H9 (cell line): ENCODE measurements at regions not wholly inside any gene's neighbourhood (a gene's known extent, or its start where the extent isn't known, plus 50 kb on each side); places are given as distances from the start of the nearest gene placed in this dataset.

Experiments used
- DNase-seq: peaks from one replicate; pipeline ENCODE4 v3.0.0-alpha.2; 2017
- H2AFZ ChIP-seq: one replicate; pipeline ENCODE4 v1.6.1; 2013; ENCODE audit warnings: mild to moderate bottlenecking, low read length, control low read depth, moderate library complexity
- H2AK5ac ChIP-seq: 2 replicates; pipeline ENCODE4 v1.6.1; 2013; ENCODE audit warnings: low read length, control low read depth, mixed read lengths; ENCODE audit not compliant: insufficient read length
- H2BK120ac ChIP-seq: one replicate; pipeline ENCODE4 v1.6.1; 2013; ENCODE audit warnings: low read depth, mild to moderate bottlenecking, low read length, control low read depth, inconsistent platforms; ENCODE audit not compliant: poor library complexity, severe bottlenecking
- H2BK12ac ChIP-seq: 2 replicates; pipeline ENCODE4 v1.6.1; 2013; ENCODE audit warnings: low read length, control low read depth, mixed read lengths, low read depth; ENCODE audit not compliant: insufficient read length
- H2BK15ac ChIP-seq: 2 replicates; pipeline ENCODE4 v1.6.1; 2013; ENCODE audit warnings: low read depth, low read length, control low read depth
- H2BK20ac ChIP-seq: one replicate; pipeline ENCODE4 v1.6.1; 2013; ENCODE audit warnings: low read depth, mild to moderate bottlenecking, low read length, control low read depth, inconsistent platforms; ENCODE audit not compliant: poor library complexity, severe bottlenecking
- H2BK5ac ChIP-seq: 2 replicates; pipeline ENCODE4 v1.6.1; 2013; ENCODE audit warnings: low read length, control low read depth, mixed read lengths; ENCODE audit not compliant: insufficient read length
- H3K14ac ChIP-seq: 2 replicates; pipeline ENCODE4 v1.6.1; 2013; ENCODE audit warnings: low read length, control low read depth; ENCODE audit not compliant: insufficient read depth
- H3K18ac ChIP-seq: 2 replicates; pipeline ENCODE4 v1.6.1; 2013; ENCODE audit warnings: low read depth, mild to moderate bottlenecking, mixed read lengths, low read length, control low read depth; ENCODE audit not compliant: insufficient read length
- H3K23ac ChIP-seq: 2 replicates; pipeline ENCODE4 v1.6.1; 2013; ENCODE audit warnings: low read length, control low read depth, mixed read lengths, low read depth; ENCODE audit not compliant: insufficient read length
- H3K23me2 ChIP-seq: 2 replicates; pipeline ENCODE4 v1.6.1; 2013; ENCODE audit warnings: low read depth, mild to moderate bottlenecking, mixed read lengths, low read length, control low read depth; ENCODE audit not compliant: insufficient read length, poor library complexity, severe bottlenecking
- H3K27ac ChIP-seq: 2 replicates; pipeline ENCODE4 v1.5.1; 2013; ENCODE audit warnings: low read length, control low read depth, mixed read lengths, low read depth; ENCODE audit not compliant: insufficient read length
- H3K27me3 ChIP-seq: 2 replicates; pipeline ENCODE4 v1.6.1; 2013; ENCODE audit warnings: low read length, control low read depth, inconsistent platforms; ENCODE audit not compliant: insufficient read depth
- H3K4ac ChIP-seq: 2 replicates; pipeline ENCODE4 v1.6.1; 2013; ENCODE audit warnings: low read depth, mild to moderate bottlenecking, control low read depth, inconsistent platforms, low read length, moderate library complexity
- H3K4me1 ChIP-seq: 2 replicates; pipeline ENCODE4 v1.6.1; 2013; ENCODE audit warnings: low read length, control low read depth, inconsistent platforms; ENCODE audit not compliant: insufficient read depth
- H3K4me2 ChIP-seq: 2 replicates; pipeline ENCODE4 v1.6.1; 2013; ENCODE audit warnings: low read length, control low read depth, mixed read lengths; ENCODE audit not compliant: insufficient read length, insufficient read depth
- H3K56ac ChIP-seq: 2 replicates; pipeline ENCODE4 v1.6.1; 2013; ENCODE audit warnings: low read depth, mild to moderate bottlenecking, mixed read lengths, low read length, control low read depth; ENCODE audit not compliant: insufficient read length
- H3K79me1 ChIP-seq: 2 replicates; pipeline ENCODE4 v1.6.1; 2013; ENCODE audit warnings: low read depth, mild to moderate bottlenecking, moderate library complexity, low read length, control low read depth, inconsistent platforms; ENCODE audit not compliant: insufficient read depth, poor library complexity, severe bottlenecking
- H3K79me2 ChIP-seq: 2 replicates; pipeline ENCODE4 v1.6.1; 2013; ENCODE audit warnings: low read length, control low read depth, inconsistent platforms; ENCODE audit not compliant: insufficient read depth
- H3K9ac ChIP-seq: 2 replicates; pipeline ENCODE4 v1.6.1; 2013; ENCODE audit warnings: low read length, control low read depth, mixed read lengths; ENCODE audit not compliant: insufficient read length; ENCODE audit errors: extremely low read depth
- H3K9me3 ChIP-seq: one replicate; pipeline ENCODE4 v1.6.1; 2013; ENCODE audit warnings: low read depth, low read length, inconsistent platforms; ENCODE audit not compliant: control insufficient read depth
- H3T11ph ChIP-seq: one replicate; pipeline ENCODE4 v1.6.1; 2013; ENCODE audit warnings: mild to moderate bottlenecking, low read length, control low read depth, inconsistent platforms
- H4K20me1 ChIP-seq: one replicate; pipeline ENCODE4 v1.6.1; 2013; ENCODE audit not compliant: control insufficient read depth, insufficient read length, insufficient read depth
- H4K5ac ChIP-seq: 2 replicates; pipeline ENCODE4 v1.6.1; 2013; ENCODE audit warnings: low read depth, mild to moderate bottlenecking, mixed read lengths, low read length, control low read depth; ENCODE audit not compliant: insufficient read length
- H4K8ac ChIP-seq: replicated peaks from 2 replicates; pipeline ENCODE4 v1.6.1; 2013; ENCODE audit warnings: low read length, control low read depth, mixed read lengths, low read depth; ENCODE audit not compliant: insufficient read length
- H4K91ac ChIP-seq: 2 replicates; pipeline ENCODE4 v1.6.1; 2013; ENCODE audit warnings: low read depth, mild to moderate bottlenecking, moderate library complexity, mixed read lengths, low read length, control low read depth; ENCODE audit not compliant: insufficient read length
- H3K27ac Mint-ChIP-seq, 3 experiments: 2 replicates in 2 of 3; 3 replicates in 1 of 3; pipeline ENCODE4 v1.8.0; 2020 to 2021; ENCODE audit warnings: mixed read lengths in 3 of 3, mild to moderate bottlenecking in 1 of 3, moderate library complexity in 1 of 3
- H3K27me3 Mint-ChIP-seq: 2 replicates; pipeline ENCODE4 v1.8.0; 2021; ENCODE audit warnings: low read depth, mild to moderate bottlenecking, moderate library complexity, mixed read lengths
- H3K36me3 Mint-ChIP-seq, 3 experiments: 2 replicates in 2 of 3; 3 replicates in 1 of 3; pipeline ENCODE4 v1.8.0; 2020 to 2021; ENCODE audit warnings: low read depth in 3 of 3, mixed read lengths in 3 of 3; ENCODE audit not compliant: insufficient read depth in 1 of 3
- H3K4me1 Mint-ChIP-seq, 2 experiments: 2 replicates each; pipeline ENCODE4 v1.8.0; 2020; ENCODE audit warnings: mixed read lengths in 2 of 2
- H3K4me3 Mint-ChIP-seq, 2 experiments: 2 replicates in 1 of 2; 3 replicates in 1 of 2; pipeline ENCODE4 v1.8.0; 2020 to 2021; ENCODE audit warnings: mild to moderate bottlenecking in 2 of 2, mixed read lengths in 2 of 2, moderate library complexity in 1 of 2
- H3K9me3 Mint-ChIP-seq, 2 experiments: 2 replicates in 1 of 2; 3 replicates in 1 of 2; pipeline ENCODE4 v1.8.0; 2020; ENCODE audit warnings: mild to moderate bottlenecking in 2 of 2, mixed read lengths in 2 of 2, moderate library complexity in 1 of 2
- WGBS: extraction: QIAGEN DNeasy Blood & Tissue Kit; methylation state at CpG from one replicate; pipeline ENCODE4 v1.1.7; 2013; ENCODE audit warnings: missing lambda C conversion rate, low lambda C conversion rate, mixed read lengths; ENCODE audit not compliant: insufficient read length; ENCODE audit errors: extremely low coverage; 5-methylcytosine and 5-hydroxymethylcytosine counted together
- TF ChIP-seq, protein P1 (sequence below): fragments of 200-600 bp; sonication (generic); conservative IDR thresholded peaks from 3 replicates; pipeline ENCODE4 v1.8.0; 2021; ENCODE audit warnings: antibody characterized with exemption, mild to moderate bottlenecking

DNA sequence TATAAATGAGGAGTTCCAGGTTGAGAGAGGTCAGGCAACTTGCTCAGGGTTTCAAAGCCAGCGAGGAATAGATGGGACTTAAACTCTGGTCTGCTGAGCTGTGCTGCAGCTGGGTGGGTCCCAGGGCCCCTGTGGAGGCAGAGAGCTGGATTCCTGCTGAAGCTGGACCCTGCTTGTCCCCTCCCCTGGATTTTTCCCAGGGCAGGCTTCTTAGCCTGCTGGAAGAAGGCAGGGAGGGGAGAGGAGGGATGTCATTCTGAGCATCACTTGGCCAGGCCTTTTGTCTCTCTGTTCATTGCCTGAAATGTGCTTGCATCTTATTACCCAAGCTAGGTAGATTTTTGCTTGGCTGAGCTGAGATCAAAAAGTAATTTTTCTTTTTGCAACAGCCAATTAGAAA lies 133.7 kb downstream of the DHX35 start:
- Histone ChIP-seq H3T11ph (no peak overlapping the region), H3K27ac (no peak overlapping the region), H3K79me1 (no peaks in the 10 kb centered on the region), H4K91ac (no peak overlapping the region), H3K18ac (no peak overlapping the region), H4K8ac (no peak overlapping the region), H3K23ac (no peak overlapping the region), H2BK12ac (no peak overlapping the region), H3K79me2 (no peaks in the 10 kb centered on the region), H3K4me1 (no peaks in the 10 kb centered on the region), H4K5ac (no peak overlapping the region), H3K4ac (no peak overlapping the region), H3K4me2 (no peak overlapping the region), H3K14ac (no peak overlapping the region), H3K23me2 (no peaks in the 10 kb centered on the region), H4K20me1 (no peaks in the 10 kb centered on the region), H2AFZ (no peak overlapping the region), H2BK120ac (no peak overlapping the region), H2BK5ac (no peak overlapping the region), H3K27me3 (no peaks in the 10 kb centered on the region), H2BK20ac (no peak overlapping the region), H2AK5ac (no peak overlapping the region), H3K9ac (no peak overlapping the region), H3K56ac (no peak overlapping the region), H2BK15ac (no peak overlapping the region), H3K9me3 (no peaks in the 10 kb centered on the region)
- WGBS, result no CpG with 5 or more reads among the region's 1 CpG
- H3K27me3 Mint-ChIP-seq, result peaks cover 12% of the 10 kb centered on the region
- peaks cover 6 to 14% of the 10 kb centered on the region in 2 experiments for H3K4me1 Mint-ChIP-seq
- no peak for DNase-seq
- H3K27ac Mint-ChIP-seq, result no peak overlapping the region
- no peaks in the 10 kb centered on the region for H3K36me3 Mint-ChIP-seq
- no peak overlapping the region for H3K4me3 Mint-ChIP-seq
- no peaks in the 10 kb centered on the region; a peak in 1 of 5 replicates for H3K9me3 Mint-ChIP-seq
- TF ChIP-seq, protein P1, sequence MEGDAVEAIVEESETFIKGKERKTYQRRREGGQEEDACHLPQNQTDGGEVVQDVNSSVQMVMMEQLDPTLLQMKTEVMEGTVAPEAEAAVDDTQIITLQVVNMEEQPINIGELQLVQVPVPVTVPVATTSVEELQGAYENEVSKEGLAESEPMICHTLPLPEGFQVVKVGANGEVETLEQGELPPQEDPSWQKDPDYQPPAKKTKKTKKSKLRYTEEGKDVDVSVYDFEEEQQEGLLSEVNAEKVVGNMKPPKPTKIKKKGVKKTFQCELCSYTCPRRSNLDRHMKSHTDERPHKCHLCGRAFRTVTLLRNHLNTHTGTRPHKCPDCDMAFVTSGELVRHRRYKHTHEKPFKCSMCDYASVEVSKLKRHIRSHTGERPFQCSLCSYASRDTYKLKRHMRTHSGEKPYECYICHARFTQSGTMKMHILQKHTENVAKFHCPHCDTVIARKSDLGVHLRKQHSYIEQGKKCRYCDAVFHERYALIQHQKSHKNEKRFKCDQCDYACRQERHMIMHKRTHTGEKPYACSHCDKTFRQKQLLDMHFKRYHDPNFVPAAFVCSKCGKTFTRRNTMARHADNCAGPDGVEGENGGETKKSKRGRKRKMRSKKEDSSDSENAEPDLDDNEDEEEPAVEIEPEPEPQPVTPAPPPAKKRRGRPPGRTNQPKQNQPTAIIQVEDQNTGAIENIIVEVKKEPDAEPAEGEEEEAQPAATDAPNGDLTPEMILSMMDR, result no peak
